SK-N-SH (cell line): ENCODE measurements at regions not wholly inside any gene's neighbourhood (a gene's known extent, or its start where the extent isn't known, plus 50 kb on each side); places are given as distances from the start of the nearest gene placed in this dataset.
A peak's percentile ranks its signal among the peaks of the same experiment; 100 is the strongest.

ENCODE experiments used
- CTCF ChIA-PET: fragments of 300-600, 350-600 bp; formaldehyde crosslinking; extraction: SDS; loops from one replicate; lab custom pipeline; 2021; lab: Yijun Ruan, JAX
- POLR2A ChIA-PET: fragments of 350-600 bp; sonication (Branson Sonifier 250); formaldehyde crosslinking; extraction: SDS; loops from one replicate; lab custom pipeline; 2020; ENCODE audit warnings: antibody characterized with exemption, inconsistent platforms; lab: Yijun Ruan, JAX
- DNase-seq: peaks from one replicate; pipeline ENCODE4 v3.0.0; 2012
- H2AFZ ChIP-seq: fragments of 200-600 bp; sonication (generic); 2 replicates; pipeline ENCODE4 v1.8.1; 2016; ENCODE audit warnings: antibody characterized with exemption, mild to moderate bottlenecking, low read depth
- H3F3A ChIP-seq: fragments of 200-600 bp; sonication (generic); replicated peaks from 2 replicates; pipeline ENCODE3; 2016; ENCODE audit warnings: antibody characterized with exemption, mild to moderate bottlenecking; ENCODE audit not compliant: insufficient read depth
- H3K27ac ChIP-seq, 2 experiments: fragments of 200-500 bp in 1 of 2; fragments of 200-600 bp in 1 of 2; sonication (Bioruptor generic) in 1 of 2; sonication (generic), shearing (Covaris generic) in 1 of 2; 2 replicates each; pipeline versions ENCODE4 v1.5.1 to v1.6.1; 2014 to 2016; ENCODE audit warnings: low read depth in 2 of 2, inconsistent platforms in 1 of 2, low read length in 1 of 2, mild to moderate bottlenecking in 1 of 2, mixed read lengths in 1 of 2
- H3K27me3 ChIP-seq: fragments of 200-600 bp; sonication (generic), shearing (Covaris generic); 2 replicates; pipeline ENCODE4 v1.6.1; 2016; ENCODE audit warnings: mixed run types; ENCODE audit not compliant: insufficient read depth
- H3K36me3 ChIP-seq, 2 experiments: fragments of 200-500 bp in 1 of 2; fragments of 200-600 bp in 1 of 2; sonication (Bioruptor generic) in 1 of 2; sonication (generic) in 1 of 2; replicated peaks in 1 of 2; 2 replicates each; pipeline versions ENCODE3 to v1.5.1; 2014 to 2016; ENCODE audit warnings: low read length in 1 of 2, mild to moderate bottlenecking in 1 of 2; ENCODE audit not compliant: insufficient read depth in 2 of 2, control insufficient read depth in 1 of 2
- H3K4me1 ChIP-seq, 2 experiments: fragments of 200-500 bp in 1 of 2; fragments of 200-600 bp in 1 of 2; sonication (Bioruptor generic) in 1 of 2; sonication (generic), shearing (Covaris generic) in 1 of 2; 2 replicates each; pipeline versions ENCODE4 v1.5.1 to v1.6.1; 2014 to 2016; ENCODE audit warnings: low read depth in 1 of 2, low read length in 1 of 2, mixed run types in 1 of 2; ENCODE audit not compliant: insufficient read depth in 2 of 2, control insufficient read depth in 1 of 2
- H3K4me2 ChIP-seq: fragments of 200-600 bp; sonication (generic), shearing (Covaris generic); 2 replicates; pipeline ENCODE4 v1.6.1; 2017; ENCODE audit warnings: mixed run types
- H3K4me3 ChIP-seq, 2 experiments: fragments of 200-500 bp in 1 of 2; fragments of 200-600 bp in 1 of 2; sonication (Bioruptor generic) in 1 of 2; sonication (generic), shearing (Covaris generic) in 1 of 2; 2 replicates each; pipeline versions ENCODE4 v1.5.1 to v1.8.1; 2014 to 2016; ENCODE audit warnings: low read depth in 2 of 2, inconsistent platforms in 1 of 2, low read length in 1 of 2, mild to moderate bottlenecking in 1 of 2, mixed read lengths in 1 of 2, moderate library complexity in 1 of 2
- H3K79me2 ChIP-seq: fragments of 200-600 bp; sonication (generic); 2 replicates; pipeline ENCODE4 v1.8.1; 2017; ENCODE audit warnings: mild to moderate bottlenecking; ENCODE audit not compliant: insufficient read depth
- H3K9ac ChIP-seq: fragments of 200-600 bp; sonication (generic); 2 replicates; pipeline ENCODE4 v1.6.1; 2017; ENCODE audit warnings: mixed run types
- H3K9me2 ChIP-seq: fragments of 200-600 bp; sonication (generic); 2 replicates; pipeline ENCODE4 v1.6.1; 2017; ENCODE audit warnings: mixed run types
- H3K9me3 ChIP-seq: fragments of 200-600 bp; sonication (generic); 2 replicates; pipeline ENCODE4 v1.6.1; 2017; ENCODE audit warnings: mixed run types, mild to moderate bottlenecking, moderate library complexity
- H4K20me1 ChIP-seq: fragments of 200-600 bp; sonication (generic); 2 replicates; pipeline ENCODE4 v1.6.1; 2017; ENCODE audit warnings: mild to moderate bottlenecking, mixed run types; ENCODE audit not compliant: insufficient read depth
- ELF1 ChIP-seq: IDR thresholded peaks from 2 replicates; pipeline ENCODE4 v1.4.0; 2012
- EP300 ChIP-seq, 2 experiments: IDR thresholded peaks; 2 replicates each; pipeline versions ENCODE4 v1.4.0 to v1.6.1; 2012; ENCODE audit warnings: borderline replicate concordance in 1 of 2, low read depth in 1 of 2, low read length in 1 of 2
- EZH2phosphoT487 ChIP-seq: fragments of 200-600 bp; sonication (generic); IDR thresholded peaks from 2 replicates; pipeline ENCODE4 v1.6.1; 2017; ENCODE audit warnings: low read depth, mixed run types, mild to moderate bottlenecking, antibody characterized with exemption, moderate library complexity, borderline replicate concordance
- FOSL2 ChIP-seq: IDR thresholded peaks from 2 replicates; pipeline ENCODE4 v1.4.0; 2012; ENCODE audit warnings: low read depth, mild to moderate bottlenecking, moderate library complexity, borderline replicate concordance
- FOXJ3 ChIP-seq: sonication (generic); formaldehyde crosslinking; IDR thresholded peaks from 2 replicates; pipeline ENCODE4 v1.5.1; 2020; ENCODE audit warnings: mild to moderate bottlenecking, missing genetic modification reagents
- FOXM1 ChIP-seq: IDR thresholded peaks from 2 replicates; pipeline ENCODE4 v1.4.0; 2012; ENCODE audit warnings: low read depth, mild to moderate bottlenecking
- GATA2 ChIP-seq: sonication (generic); formaldehyde crosslinking; IDR thresholded peaks from 2 replicates; pipeline ENCODE4 v1.5.0; 2020; ENCODE audit warnings: mild to moderate bottlenecking, missing genetic modification reagents
- JUND ChIP-seq: IDR thresholded peaks from 2 replicates; pipeline ENCODE4 v1.4.0; 2012
- NFIC ChIP-seq: IDR thresholded peaks from 2 replicates; pipeline ENCODE4 v1.4.0; 2012; ENCODE audit warnings: borderline replicate concordance
- NRF1 ChIP-seq: IDR thresholded peaks from 2 replicates; pipeline ENCODE4 v1.6.1; 2012; ENCODE audit warnings: low read depth, mild to moderate bottlenecking, low read length
- RAD21 ChIP-seq: IDR thresholded peaks from 2 replicates; pipeline ENCODE4 v1.6.1; 2012; ENCODE audit warnings: mild to moderate bottlenecking, low read length
- RCOR1 ChIP-seq: fragments of 150-350 bp; IDR thresholded peaks from 2 replicates; pipeline ENCODE4 v1.6.1; 2017; ENCODE audit warnings: antibody characterized with exemption, low read length
- RFX5 ChIP-seq: IDR thresholded peaks from 2 replicates; pipeline ENCODE4 v1.6.1; 2012; ENCODE audit warnings: mild to moderate bottlenecking, improper control_type of control experiment, low read length
- TAF1 ChIP-seq: IDR thresholded peaks from 2 replicates; pipeline ENCODE4 v1.6.1; 2012; ENCODE audit warnings: low read depth, mild to moderate bottlenecking, low read length, moderate library complexity, borderline replicate concordance
- TCF12 ChIP-seq: IDR thresholded peaks from 2 replicates; pipeline ENCODE4 v1.4.0; 2012
- TEAD4 ChIP-seq: IDR thresholded peaks from 2 replicates; pipeline ENCODE4 v1.4.0; 2012; ENCODE audit warnings: mild to moderate bottlenecking, borderline replicate concordance; ENCODE audit not compliant: insufficient read depth
- USF1 ChIP-seq: IDR thresholded peaks from 2 replicates; pipeline ENCODE4 v1.4.0; 2012; ENCODE audit warnings: low read depth, borderline replicate concordance
- WGBS: methylation state at CpG from one replicate; pipeline ENCODE4 v1.1.6; 2017; ENCODE audit warnings: low lambda C conversion rate; 5-methylcytosine and 5-hydroxymethylcytosine counted together
- TF ChIP-seq, protein P1 (sequence below): IDR thresholded peaks from 2 replicates; pipeline ENCODE4 v1.4.0; 2012; ENCODE audit warnings: low read depth, borderline replicate concordance
- TF ChIP-seq, protein P2 (sequence below): IDR thresholded peaks from 2 replicates; pipeline ENCODE4 v1.4.0; 2012; ENCODE audit warnings: low read depth

- Histone ChIP-seq H3K9me3 (no peaks in the 10 kb centered on the region), H3K9ac (no peak overlapping the region), H3K27ac (no peak overlapping the region), H3K4me2 (no peak overlapping the region), H4K20me1 (no peaks in the 10 kb centered on the region), H2AFZ (no peak overlapping the region), H3K9me2 (no peaks in the 10 kb centered on the region), H3F3A (no peaks in the 10 kb centered on the region), H3K79me2 (no peaks in the 10 kb centered on the region), H3K4me3 (no peak overlapping the region), H3K27me3 (no peaks in the 10 kb centered on the region), H3K36me3 (no peaks in the 10 kb centered on the region), H3K4me1 (no peaks in the 10 kb centered on the region)
- 26% methylated on average over 5 of the region's 6 CpGs for WGBS
- ChIA-PET POLR2A (no interaction called here), CTCF (no interaction called here)
- TF ChIP-seq JUND (no peak), NRF1 (no peak), FOXM1 (no peak), NFIC (no peak), EZH2phosphoT487 (no peak), ELF1 (no peak), GATA2 (CRISPR knock-in tag) (no peak)
- DNase-seq = no peak
Observed at GRCh38 chr2:146879882-146880281, 964.9 kb upstream of the ACVR2A start.

GRCh38 chr2:146874260-146874658, 970.6 kb upstream of the ACVR2A start:
- 0 out of 2 replicates have a peak, but pooled peaks have one; percentile 29 for TF ChIP-seq TCF12
- TF ChIP-seq RAD21 = no peak
- TF ChIP-seq RFX5 = no peak
- TF ChIP-seq TEAD4 = peak; percentile 53; the same call in 1 of the 2 replicates
- peak; percentile 28; the same call in 1 of the 2 replicates for TF ChIP-seq NFIC
- TF ChIP-seq USF1 = no peak
- no peak for TF ChIP-seq FOXJ3 (CRISPR knock-in tag)
- TF ChIP-seq, protein P1, sequence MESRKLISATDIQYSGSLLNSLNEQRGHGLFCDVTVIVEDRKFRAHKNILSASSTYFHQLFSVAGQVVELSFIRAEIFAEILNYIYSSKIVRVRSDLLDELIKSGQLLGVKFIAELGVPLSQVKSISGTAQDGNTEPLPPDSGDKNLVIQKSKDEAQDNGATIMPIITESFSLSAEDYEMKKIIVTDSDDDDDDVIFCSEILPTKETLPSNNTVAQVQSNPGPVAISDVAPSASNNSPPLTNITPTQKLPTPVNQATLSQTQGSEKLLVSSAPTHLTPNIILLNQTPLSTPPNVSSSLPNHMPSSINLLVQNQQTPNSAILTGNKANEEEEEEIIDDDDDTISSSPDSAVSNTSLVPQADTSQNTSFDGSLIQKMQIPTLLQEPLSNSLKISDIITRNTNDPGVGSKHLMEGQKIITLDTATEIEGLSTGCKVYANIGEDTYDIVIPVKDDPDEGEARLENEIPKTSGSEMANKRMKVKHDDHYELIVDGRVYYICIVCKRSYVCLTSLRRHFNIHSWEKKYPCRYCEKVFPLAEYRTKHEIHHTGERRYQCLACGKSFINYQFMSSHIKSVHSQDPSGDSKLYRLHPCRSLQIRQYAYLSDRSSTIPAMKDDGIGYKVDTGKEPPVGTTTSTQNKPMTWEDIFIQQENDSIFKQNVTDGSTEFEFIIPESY = no peak
- TF ChIP-seq JUND = peak; percentile 41; the same call in 1 of the 2 replicates
- no peak for TF ChIP-seq TAF1
- TF ChIP-seq FOSL2 = peak; percentile 52; the same call in 1 of the 2 replicates
- TF ChIP-seq, protein P2, sequence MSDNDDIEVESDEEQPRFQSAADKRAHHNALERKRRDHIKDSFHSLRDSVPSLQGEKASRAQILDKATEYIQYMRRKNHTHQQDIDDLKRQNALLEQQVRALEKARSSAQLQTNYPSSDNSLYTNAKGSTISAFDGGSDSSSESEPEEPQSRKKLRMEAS = 0 out of 2 replicates have a peak, but pooled peaks have one; percentile 33
- TF ChIP-seq FOXM1 = no peak
- 0 out of 2 replicates have a peak, but pooled peaks have one; percentile 41 for TF ChIP-seq ELF1
- TF ChIP-seq EP300 (IDR thresholded peaks at IDR 0.05; ENCODE audit: borderline replicate concordance in 1 of 2, low read depth in 1 of 2, low read length in 1 of 2) = no peak
- no peak for TF ChIP-seq RCOR1
- Histone ChIP-seq H3K36me3 (no peaks in the 10 kb centered on the region), H3K27me3 (no peaks in the 10 kb centered on the region), H3K79me2 (no peaks in the 10 kb centered on the region), H3K27ac (peak overlapping the region in 1 of 2 experiments; percentile 11; a peak in 2 of 4 replicates), H3K9me3 (no peaks in the 10 kb centered on the region), H3K4me3 (no peak overlapping the region), H2AFZ (peak overlapping the region; percentile 41; the same call in 1 of the 2 replicates), H3K9me2 (no peaks in the 10 kb centered on the region), H4K20me1 (no peaks in the 10 kb centered on the region), H3K4me2 (0 out of 2 replicates have a peak overlapping the region, but pooled peaks have one; percentile 11), H3K9ac (no peak overlapping the region), H3F3A (peaks cover 6% of the 10 kb centered on the region), H3K4me1 (no peaks in the 10 kb centered on the region)
- ChIA-PET POLR2A (no interaction called here), CTCF (no interaction called here)
- no peak for DNase-seq
- WGBS = 4% methylated on average over 4 of the region's 4 CpGs
